HepG2 (cell line): ENCODE measurements at regions not wholly inside any gene's neighbourhood (a gene's known extent, or its start where the extent isn't known, plus 50 kb on each side); places are given as distances from the start of the nearest gene placed in this dataset.

Source experiments
- IKZF4 ChIP-seq: sonication (generic); formaldehyde crosslinking; IDR thresholded peaks from 2 replicates; pipeline ENCODE4 v1.5.1; 2020; ENCODE audit warnings: borderline replicate concordance, mild to moderate bottlenecking, low read depth, missing genetic modification reagents; ENCODE audit errors: not compliant biosample characterization
- NFKBIZ ChIP-seq: IDR thresholded peaks from 2 replicates; pipeline ENCODE4 v1.6.1; 2018; ENCODE audit warnings: missing genetic modification reagents, missing compliant biosample characterization
- PPARG ChIP-seq: conservative IDR thresholded peaks from 2 replicates; pipeline ENCODE4 v1.6.1; 2016; ENCODE audit warnings: missing biosample characterization, missing genetic modification reagents
- RFX3 ChIP-seq: IDR thresholded peaks from 2 replicates; pipeline ENCODE4 v1.6.1; 2016; ENCODE audit warnings: missing biosample characterization, missing genetic modification reagents
- TCF12 ChIP-seq, 2 experiments: fragments of 450-650 bp in 1 of 2; sonication (generic) in 1 of 2; formaldehyde crosslinking in 1 of 2; IDR thresholded peaks; 2 replicates each; pipeline versions ENCODE4 v1.6.1 to v1.8.0; 2017 to 2022; ENCODE audit warnings: antibody characterized with exemption in 1 of 2, mild to moderate bottlenecking in 1 of 2, missing genetic modification reagents in 1 of 2, moderate library complexity in 1 of 2
- ZNF335 ChIP-seq: sonication (generic); formaldehyde crosslinking; IDR thresholded peaks from 2 replicates; pipeline ENCODE4 v1.4.0; 2020; ENCODE audit warnings: missing genetic modification reagents
- ZNF441 ChIP-seq: sonication (generic); formaldehyde crosslinking; IDR thresholded peaks from 2 replicates; pipeline ENCODE4 v1.7.0; 2021; ENCODE audit warnings: missing genetic modification reagents, borderline replicate concordance
- ZNF567 ChIP-seq: sonication (generic); formaldehyde crosslinking; IDR thresholded peaks from 2 replicates; pipeline ENCODE4 v1.8.1; 2023; ENCODE audit warnings: mild to moderate bottlenecking, missing genetic modification reagents, borderline replicate concordance
- ZNF773 ChIP-seq: sonication (generic); formaldehyde crosslinking; IDR thresholded peaks from 2 replicates; pipeline ENCODE4 v1.4.0; 2020; ENCODE audit warnings: missing genetic modification reagents, borderline replicate concordance
- ZNF776 ChIP-seq: sonication (generic); formaldehyde crosslinking; IDR thresholded peaks from 2 replicates; pipeline ENCODE4 v1.4.0; 2020; ENCODE audit warnings: mild to moderate bottlenecking, missing genetic modification reagents
- ZSCAN20 ChIP-seq: sonication (generic); formaldehyde crosslinking; IDR thresholded peaks from 2 replicates; pipeline ENCODE4 v1.4.0; 2020; ENCODE audit warnings: missing genetic modification reagents, mild to moderate bottlenecking, borderline replicate concordance
- TF ChIP-seq, protein P1 (sequence below): sonication (generic); formaldehyde crosslinking; IDR thresholded peaks from 2 replicates; pipeline ENCODE4 v1.4.0; 2020; ENCODE audit warnings: mild to moderate bottlenecking, missing genetic modification reagents
- TF ChIP-seq, protein P2 (sequence below): sonication (generic); formaldehyde crosslinking; IDR thresholded peaks from 2 replicates; pipeline ENCODE4 v1.8.1; 2023; ENCODE audit warnings: mild to moderate bottlenecking, inconsistent platforms, moderate library complexity, missing genetic modification reagents, borderline replicate concordance

DNA sequence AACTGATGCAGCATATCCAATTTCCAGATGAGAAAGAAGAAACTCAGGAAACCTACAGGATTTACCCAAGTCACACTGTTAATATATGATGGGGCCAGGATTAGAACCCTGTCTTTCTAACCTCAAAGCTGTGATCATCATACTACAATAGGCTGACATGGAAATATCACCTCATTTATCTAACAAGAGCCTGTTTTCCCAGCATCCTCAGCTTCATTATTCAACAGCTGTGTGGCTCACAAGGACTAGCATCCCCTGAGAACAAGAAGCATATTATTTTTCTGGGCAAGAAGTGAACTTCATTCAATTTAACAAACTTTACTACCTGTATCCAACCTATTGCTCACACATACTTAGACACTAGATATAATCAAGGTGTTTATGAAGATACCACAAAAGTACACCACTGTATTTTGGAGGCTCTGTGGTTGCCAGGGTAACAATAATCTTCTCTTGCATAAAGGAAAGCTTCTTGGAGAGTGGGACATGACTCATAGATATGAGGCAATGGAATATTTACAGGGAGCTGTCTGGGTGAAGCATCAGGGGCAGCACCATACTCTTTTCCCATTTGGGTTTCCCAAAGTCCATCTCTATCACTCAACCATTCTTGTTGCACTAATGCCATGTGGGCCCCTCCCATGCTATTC is 218.2 kb downstream of the RAD51AP2 start (continued):
- no peak for TF ChIP-seq TCF12 (IDR thresholded peaks at IDR 0.05)
- no peak for TF ChIP-seq TCF12 (CRISPR knock-in tag; IDR thresholded peaks at IDR 0.05)
- TF ChIP-seq, protein P1, sequence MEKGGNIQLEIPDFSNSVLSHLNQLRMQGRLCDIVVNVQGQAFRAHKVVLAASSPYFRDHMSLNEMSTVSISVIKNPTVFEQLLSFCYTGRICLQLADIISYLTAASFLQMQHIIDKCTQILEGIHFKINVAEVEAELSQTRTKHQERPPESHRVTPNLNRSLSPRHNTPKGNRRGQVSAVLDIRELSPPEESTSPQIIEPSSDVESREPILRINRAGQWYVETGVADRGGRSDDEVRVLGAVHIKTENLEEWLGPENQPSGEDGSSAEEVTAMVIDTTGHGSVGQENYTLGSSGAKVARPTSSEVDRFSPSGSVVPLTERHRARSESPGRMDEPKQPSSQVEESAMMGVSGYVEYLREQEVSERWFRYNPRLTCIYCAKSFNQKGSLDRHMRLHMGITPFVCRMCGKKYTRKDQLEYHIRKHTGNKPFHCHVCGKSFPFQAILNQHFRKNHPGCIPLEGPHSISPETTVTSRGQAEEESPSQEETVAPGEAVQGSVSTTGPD (CRISPR knock-in tag) = no peak
- no peak for TF ChIP-seq ZNF567 (CRISPR knock-in tag)
- TF ChIP-seq PPARG (CRISPR knock-in tag) = no peak
- TF ChIP-seq IKZF4 (CRISPR knock-in tag) = no peak
- TF ChIP-seq RFX3 (CRISPR knock-in tag) = peak; percentile 25; the same call in 1 of the 2 replicates
- TF ChIP-seq ZNF335 (CRISPR knock-in tag) = no peak
- no peak for TF ChIP-seq NFKBIZ
- no peak for TF ChIP-seq ZNF776 (CRISPR knock-in tag)
- no peak for TF ChIP-seq ZSCAN20 (CRISPR knock-in tag)
- no peak for TF ChIP-seq ZNF441
- TF ChIP-seq, protein P2, sequence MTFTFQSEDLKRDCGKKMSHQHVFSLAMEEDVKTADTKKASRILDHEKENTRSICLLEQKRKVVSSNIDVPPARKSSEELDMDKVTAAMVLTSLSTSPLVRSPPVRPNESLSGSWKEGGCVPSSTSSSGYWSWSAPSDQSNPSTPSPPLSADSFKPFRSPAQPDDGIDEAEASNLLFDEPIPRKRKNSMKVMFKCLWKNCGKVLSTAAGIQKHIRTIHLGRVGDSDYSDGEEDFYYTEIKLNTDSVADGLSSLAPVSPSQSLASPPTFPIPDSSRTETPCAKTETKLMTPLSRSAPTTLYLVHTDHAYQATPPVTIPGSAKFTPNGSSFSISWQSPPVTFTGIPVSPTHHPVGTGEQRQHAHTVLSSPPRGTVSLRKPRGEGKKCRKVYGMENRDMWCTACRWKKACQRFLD (CRISPR knock-in tag) = no peak
- TF ChIP-seq ZNF773 = no peak
- TF ChIP-seq, all 625 proteins: peak for 3
